ENCODE measurements at regions not wholly inside any gene's neighbourhood (a gene's known extent, or its start where the extent isn't known, plus 50 kb on each side); places are given as distances from the start of the nearest gene placed in this dataset.

GRCh38 chr1:198845271-198845670 lies 206.4 kb downstream of the PTPRC start:
- POLR2A ChIA-PET = no interaction called here
- no peak for TF ChIP-seq CTCF (IDR thresholded peaks at IDR 0.05; ENCODE audit: control extremely low read depth, extremely low read depth, low read depth, missing control alignments)

GRCh38 chr1:198845851-198846250 lies 207.0 kb downstream of the PTPRC start:
- ChIA-PET POLR2A (no interaction called here), CTCF (interaction anchor here (1.0 to 1.5 kb wide), 3 partner anchors 21 to 50 kb away, joined by 3 to 5 read pairs (median 3); no protein-coding TSS in a partner anchor)
- no peak for TF ChIP-seq CTCF (IDR thresholded peaks at IDR 0.05; ENCODE audit: control extremely low read depth, extremely low read depth, low read depth, missing control alignments)
- no peak for DNase-seq (ENCODE audit: extremely low spot score)

More at GRCh38 chr1:198845271-198845670, 206.4 kb downstream of the PTPRC start:
- DNase-seq (ENCODE audit: extremely low spot score) = no peak
- CTCF ChIA-PET = interaction anchor here (1.1 kb wide), 1 partner anchor 9 kb away, joined by 3 read pairs; no protein-coding TSS in a partner anchor

- POLR2A ChIA-PET = no interaction called here
- no peak for TF ChIP-seq CTCF (IDR thresholded peaks at IDR 0.05; ENCODE audit: control extremely low read depth, extremely low read depth, low read depth, missing control alignments)
- DNase-seq (ENCODE audit: extremely low spot score) = no peak
- CTCF ChIA-PET = interaction anchor here (1.0 to 5.4 kb wide), 5 partner anchors 8 to 401 kb away, joined by 3 to 24 read pairs (median 3); no protein-coding TSS in a partner anchor
Measured at GRCh38 chr1:198846556-198846955, 207.7 kb downstream of the PTPRC start.

GRCh38 chr1:198848206-198848605 lies 209.4 kb downstream of the PTPRC start:
- CTCF ChIA-PET = interaction anchor here (1.2 to 5.4 kb wide), 2 partner anchors 10 to 35 kb away, joined by 3 to 24 read pairs; no protein-coding TSS in a partner anchor
- no peak for TF ChIP-seq CTCF (IDR thresholded peaks at IDR 0.05; ENCODE audit: control extremely low read depth, extremely low read depth, low read depth, missing control alignments)
- no peak for DNase-seq (ENCODE audit: extremely low spot score)
- POLR2A ChIA-PET = no interaction called here

GRCh38 chr1:198848649-198849048 lies 209.8 kb downstream of the PTPRC start:
- DNase-seq (ENCODE audit: extremely low spot score) = no peak
- no peak for TF ChIP-seq CTCF (IDR thresholded peaks at IDR 0.05; ENCODE audit: control extremely low read depth, extremely low read depth, low read depth, missing control alignments)
- ChIA-PET POLR2A (no interaction called here), CTCF (interaction anchor here (1.0 to 5.4 kb wide), 2 partner anchors 10 to 21 kb away, joined by 3 to 24 read pairs; no protein-coding TSS in a partner anchor)

- TF ChIP-seq CTCF (IDR thresholded peaks at IDR 0.05; ENCODE audit: control extremely low read depth, extremely low read depth, low read depth, missing control alignments) = no peak
- DNase-seq (ENCODE audit: extremely low spot score) = no peak
- CTCF ChIA-PET = interaction anchor here (1.0 to 5.4 kb wide), 2 partner anchors 10 to 21 kb away, joined by 3 to 24 read pairs; no protein-coding TSS in a partner anchor
- POLR2A ChIA-PET = no interaction called here
Measured at GRCh38 chr1:198849093-198849492, 210.3 kb downstream of the PTPRC start.
